IPS DF 4.7 (cell line): ENCODE measurements at regions not wholly inside any gene's neighbourhood (a gene's known extent, or its start where the extent isn't known, plus 50 kb on each side); places are given as distances from the start of the nearest gene placed in this dataset.

Source experiments
- DNase-seq: peaks from one replicate; pipeline ENCODE4 v3.0.0-alpha.2; 2013; ENCODE audit warnings: low spot score; ENCODE audit errors: extremely low read depth

DNA sequence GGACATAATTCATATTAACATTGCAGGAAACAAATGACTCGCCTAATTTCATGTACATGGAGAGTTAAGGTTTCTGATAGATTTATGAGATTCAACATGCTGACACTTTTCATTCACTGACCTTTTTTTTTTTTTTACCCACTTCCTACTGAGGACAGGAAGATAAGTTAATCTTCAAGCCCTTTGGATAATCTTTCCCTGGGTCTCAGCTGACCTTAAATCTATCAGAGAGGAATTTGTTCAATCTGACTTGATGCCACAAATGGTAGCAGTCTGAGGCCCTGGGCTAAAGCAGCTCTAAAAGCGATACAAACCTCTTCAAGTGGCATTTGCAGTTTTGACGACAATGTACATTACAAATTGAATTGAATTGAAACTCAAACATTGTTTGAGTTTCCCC lies 493.3 kb upstream of the SORCS1 start:
- DNase-seq, result no peak

DNA sequence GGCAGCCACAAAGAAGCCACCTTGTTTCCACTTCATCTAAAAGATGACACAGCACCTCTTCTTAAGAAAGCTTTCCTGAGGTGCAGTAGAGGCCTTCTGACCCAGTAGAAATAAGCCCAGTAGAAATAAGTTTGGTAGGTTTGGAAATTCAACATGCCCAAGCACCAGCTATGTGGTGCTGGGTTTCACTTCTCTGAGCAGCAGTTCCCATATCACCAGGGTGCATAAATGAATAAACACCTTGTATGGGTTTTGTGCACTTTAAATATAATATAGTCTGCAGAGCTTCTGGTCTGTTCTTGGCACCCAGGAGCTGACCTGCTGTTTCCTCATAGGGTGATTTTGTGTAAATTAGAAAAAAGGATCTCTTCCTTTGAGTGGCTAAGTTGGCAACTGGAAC lies 492.4 kb upstream of the SORCS1 start:
- no peak for DNase-seq

DNA sequence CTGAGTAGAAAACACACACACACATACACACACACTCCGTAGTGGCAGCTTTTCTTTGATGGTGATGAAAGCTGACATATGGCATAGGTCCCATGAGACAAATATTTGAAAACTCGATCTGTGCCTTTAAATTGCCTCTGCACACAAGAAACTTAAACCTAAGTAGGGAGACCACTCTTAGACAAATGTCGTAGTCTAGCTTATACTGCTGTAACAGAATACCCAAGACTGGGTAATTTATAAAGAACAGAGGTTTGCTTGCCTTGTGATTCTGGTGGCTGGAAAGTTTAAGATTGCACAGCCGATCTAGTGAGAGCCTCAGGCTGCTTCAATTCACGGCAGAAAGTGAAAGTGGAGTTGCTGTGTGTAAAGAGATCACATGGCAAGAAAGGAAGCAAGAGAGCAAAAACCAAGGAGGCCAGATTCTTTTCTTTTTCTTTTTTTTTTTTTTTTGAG lies 489.4 kb upstream of the SORCS1 start:
- DNase-seq, result no peak

DNA sequence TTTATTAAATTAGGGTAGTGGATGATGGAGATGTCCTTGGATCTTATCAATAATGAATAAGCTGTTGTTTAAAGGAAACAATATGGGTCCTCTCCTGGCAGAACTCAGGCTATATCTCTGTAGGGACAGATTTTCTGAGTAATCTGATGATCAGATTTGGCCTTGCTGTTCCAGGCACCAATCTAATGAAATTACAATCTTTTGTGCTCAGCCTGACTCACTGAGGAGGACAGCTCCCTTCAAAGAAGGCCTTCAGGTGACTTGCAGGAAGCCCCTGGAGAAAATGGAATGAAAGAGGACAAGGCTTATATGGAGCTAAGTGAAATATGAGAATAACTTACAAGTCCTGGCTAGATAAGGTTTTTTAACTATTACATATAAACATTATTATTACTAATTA lies 486.4 kb upstream of the SORCS1 start:
- no peak for DNase-seq

DNA sequence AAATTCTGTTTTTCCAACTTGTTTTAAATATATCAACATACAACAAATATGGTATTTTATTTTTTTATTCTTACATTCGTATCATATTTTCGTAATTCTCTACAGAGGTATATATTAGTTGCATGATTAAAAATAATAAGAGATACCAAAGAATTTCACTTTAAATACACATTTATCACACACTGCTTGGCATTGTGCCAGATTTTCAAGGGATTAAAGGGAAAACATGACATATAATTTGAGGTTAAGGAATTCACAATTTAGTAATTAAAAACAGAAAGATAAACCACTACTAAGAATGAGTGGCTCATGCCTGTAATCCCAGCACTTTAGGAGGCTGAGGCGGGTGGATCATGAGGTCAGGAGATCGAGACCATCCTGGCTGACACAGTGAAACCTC lies 484.7 kb upstream of the SORCS1 start:
- no peak for DNase-seq

DNA sequence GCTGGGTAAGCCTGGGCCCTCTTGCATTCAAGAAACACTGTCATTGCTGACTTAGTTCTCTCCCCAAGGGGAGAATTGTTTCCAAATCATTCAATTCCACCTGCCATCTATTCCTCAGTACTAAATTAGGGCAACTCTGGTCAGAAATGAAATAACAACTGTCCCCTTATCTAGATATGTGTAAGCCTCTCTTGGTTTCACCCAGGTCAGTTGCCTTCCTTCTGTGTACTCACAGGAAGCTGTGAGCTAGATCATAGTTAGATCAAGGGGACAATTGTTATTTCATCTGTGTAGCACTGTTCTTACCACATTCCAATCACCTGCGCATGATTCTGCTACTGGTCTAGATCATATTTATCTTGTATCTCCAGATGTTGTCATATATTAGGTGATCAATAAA lies 483.0 kb upstream of the SORCS1 start:
- DNase-seq, result no peak

DNA sequence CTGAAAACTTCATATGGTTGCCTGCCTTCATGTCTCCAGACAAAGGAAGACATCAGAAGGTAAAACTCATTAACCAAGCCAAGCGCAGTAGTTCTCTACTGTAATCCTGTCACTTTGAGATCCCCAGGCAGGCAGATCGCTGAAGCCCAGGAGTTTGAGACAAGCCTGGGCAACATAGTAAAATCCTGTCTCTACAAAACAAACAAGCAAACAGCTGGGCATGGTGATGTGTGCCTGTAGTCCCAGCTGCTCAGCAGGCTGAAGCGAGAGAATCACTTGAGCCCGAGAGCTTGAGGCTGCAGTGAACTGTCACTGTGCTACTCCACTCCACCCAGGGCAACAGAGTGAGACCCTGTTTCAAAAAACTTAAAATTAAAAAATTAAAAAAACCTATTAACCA lies 467.4 kb upstream of the SORCS1 start:
- DNase-seq, result no peak

DNA sequence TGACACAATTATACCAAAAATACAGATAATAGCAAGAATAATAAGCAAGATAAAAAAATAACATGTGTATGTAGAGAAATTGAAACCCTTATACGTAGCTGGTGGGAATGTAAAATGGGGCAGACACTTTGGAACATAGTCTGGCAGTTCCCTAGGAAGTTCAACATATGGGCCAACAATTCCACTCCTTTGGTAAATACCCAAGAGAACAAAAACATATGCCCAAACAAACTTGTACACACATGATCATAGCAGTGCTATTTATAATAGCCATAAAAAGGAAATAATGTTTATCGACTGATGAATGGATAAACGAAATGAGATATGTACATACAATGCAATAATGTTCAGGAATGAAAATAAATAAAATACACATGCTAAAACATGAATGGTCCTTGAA lies 462.4 kb upstream of the SORCS1 start:
- no peak for DNase-seq

DNA sequence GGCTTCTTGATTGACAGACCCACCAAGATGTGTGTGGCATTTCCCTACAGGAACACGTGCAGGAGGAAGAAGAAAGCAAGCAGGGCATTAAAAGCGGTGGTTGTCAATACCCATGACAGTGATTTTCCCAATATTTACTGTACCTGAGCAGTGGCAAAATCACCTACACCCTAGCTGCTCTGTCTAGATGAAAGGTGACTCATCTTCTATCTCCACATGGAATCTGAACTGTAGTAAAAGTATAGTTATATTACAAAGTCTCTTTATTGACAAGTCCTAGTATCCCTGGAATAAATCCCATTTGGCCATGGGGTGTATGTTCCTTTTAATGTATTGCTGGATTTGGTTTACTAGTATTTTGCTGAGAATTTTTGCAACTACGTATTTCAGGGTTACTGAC lies 458.8 kb upstream of the SORCS1 start:
- DNase-seq, result no peak

DNA sequence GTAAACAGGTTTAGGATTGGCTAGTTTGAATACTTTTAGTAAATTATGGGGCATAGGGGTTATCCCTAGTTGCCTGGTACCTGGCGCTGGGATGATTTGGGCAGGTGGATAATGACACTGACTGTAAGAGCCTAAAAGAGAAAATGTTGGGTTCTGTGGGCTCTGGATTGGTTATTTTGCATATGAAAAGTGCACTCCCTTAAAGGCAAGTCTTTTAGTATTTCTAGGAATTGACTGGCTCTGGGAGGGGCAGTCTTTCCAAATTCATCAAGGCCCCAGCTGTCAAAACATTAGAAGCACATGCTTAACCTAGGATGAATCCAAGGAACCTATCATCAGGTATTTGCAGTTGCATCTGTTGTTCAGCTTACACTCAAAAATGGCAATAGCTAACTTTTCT lies 454.6 kb upstream of the SORCS1 start:
- DNase-seq, result no peak

DNA sequence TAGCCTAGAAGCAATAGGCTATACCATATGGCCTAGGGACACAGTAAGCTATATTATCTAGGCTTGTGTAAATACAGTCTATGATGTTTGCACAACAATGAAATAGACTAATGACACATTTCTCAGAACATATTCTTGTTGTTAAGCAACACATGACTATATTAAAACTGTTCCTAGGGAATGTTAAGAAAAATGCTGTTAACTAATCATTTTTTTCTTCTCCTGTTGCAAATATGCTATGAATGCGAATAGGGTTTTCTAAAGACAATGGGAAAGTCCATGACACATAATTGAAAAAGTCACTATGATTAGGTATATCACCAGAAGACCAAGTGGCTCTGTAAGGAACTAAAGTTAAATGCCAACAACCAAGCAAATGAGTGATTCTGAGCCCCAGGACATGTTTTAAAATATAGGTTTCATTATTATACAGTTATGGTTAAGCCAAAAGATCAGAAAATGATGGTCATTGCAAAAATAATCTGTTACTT lies 454.0 kb upstream of the SORCS1 start:
- no peak for DNase-seq

DNA sequence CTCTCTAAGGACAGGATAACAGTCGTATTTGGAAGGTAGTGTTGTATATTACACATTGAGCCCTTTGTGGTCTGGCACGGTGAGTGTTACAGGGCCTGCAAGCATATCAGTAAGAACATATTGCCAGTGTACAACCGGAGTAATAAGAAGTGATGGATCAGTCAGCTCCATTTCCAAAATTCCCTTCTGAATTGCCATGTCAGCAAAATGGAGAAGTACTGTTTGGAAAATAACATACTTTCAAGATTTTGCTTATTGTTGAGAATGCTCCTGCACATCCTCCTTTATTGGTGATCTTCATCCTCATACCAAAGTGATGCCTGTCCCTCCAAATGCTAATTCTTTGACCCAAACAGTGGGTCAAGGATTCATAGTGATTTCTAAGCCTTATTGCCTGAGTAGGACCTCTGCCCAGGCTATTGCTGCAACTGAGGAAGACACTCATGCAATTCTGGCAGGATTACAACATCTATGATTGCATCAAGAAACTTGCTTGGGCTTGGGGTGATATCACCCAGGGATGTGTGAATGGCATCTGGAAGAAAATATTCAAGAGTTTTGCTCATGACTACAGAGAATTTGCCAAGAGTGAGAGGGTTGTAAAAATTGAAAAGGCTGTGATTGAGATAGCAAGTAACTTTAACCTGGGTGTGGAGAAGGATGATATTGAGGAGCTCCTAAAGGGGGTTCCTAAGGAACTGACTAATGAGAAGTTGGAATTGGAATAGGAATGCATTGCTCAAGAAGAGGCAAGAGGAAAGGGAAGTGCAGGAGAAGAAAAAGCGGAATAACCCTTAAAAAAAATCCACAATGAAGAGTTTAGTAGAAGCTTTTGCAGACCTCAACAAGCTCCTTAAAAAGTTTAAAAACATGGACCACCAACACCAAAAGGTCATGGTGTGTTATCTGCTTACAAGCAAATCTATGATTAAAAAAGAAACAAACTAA lies 452.2 kb upstream of the SORCS1 start:
- DNase-seq, result no peak

DNA sequence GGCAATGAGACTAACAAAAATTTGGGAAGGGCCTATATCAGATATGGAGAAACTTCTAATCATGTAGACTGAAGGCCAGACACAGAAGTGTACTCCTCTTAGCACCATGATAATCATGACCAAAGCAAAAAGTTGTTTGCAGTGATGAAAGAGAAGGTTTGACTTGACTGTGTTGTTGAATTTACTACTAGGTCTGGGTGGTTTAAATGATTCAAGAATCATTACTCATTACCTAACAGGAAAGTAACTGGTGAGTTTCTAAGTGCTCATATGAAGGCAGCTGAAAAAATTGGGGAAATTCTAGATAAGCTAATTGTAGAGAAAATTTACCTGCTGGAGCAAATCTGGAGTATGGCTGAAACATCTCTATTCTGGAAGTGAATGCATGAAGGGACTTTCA lies 451.5 kb upstream of the SORCS1 start:
- no peak for DNase-seq

DNA sequence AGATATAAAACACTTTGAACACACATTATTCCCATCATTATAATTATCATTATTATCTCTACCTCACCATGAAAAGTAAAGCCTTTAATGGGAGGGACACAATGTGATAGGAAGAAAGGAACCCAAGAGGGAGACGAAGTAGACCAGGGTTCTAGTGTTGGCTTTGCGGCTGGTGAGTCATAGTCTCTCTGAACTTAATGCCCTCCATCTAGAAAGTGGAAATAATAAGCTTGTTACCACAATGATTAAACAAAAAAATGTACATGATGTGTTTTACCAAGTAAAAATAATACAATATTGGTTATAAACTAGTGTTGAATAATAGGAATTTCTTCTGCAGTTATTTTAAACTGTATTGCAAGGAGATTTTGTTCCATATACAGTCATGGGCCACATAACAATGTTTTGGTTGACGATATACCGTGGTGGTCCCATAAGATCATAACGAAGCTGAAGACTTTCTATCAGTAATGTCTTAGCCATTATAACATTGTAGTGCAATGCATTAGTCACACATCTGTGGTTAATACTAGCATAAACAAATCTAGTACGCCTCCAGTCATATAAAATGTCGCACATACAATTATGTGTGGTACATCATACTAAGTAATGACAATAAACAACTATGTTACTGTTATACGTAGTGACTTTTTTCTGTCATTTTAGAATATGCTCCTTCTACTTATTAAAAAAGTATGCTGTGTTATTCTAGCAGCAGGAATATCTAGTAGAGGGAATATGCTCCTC lies 450.6 kb upstream of the SORCS1 start:
- no peak for DNase-seq

DNA sequence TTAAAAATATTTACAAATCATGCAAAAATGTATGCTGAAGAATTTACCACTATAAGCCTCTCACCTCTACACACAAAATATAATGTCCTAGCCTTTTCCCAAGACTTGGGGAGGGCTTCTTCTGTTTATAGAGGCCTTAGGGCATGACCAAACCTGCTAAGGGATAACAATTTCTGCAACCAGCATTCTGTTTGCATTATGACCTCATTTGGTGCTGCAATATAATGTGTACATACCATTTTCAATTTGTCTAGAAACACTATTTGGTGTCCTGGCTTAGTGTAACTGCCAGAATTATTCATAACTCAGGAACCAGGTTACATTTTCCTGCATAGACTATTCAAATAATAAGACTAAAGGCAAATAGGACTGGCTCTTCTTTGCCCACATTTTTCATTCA lies 446.6 kb upstream of the SORCS1 start:
- no peak for DNase-seq

DNA sequence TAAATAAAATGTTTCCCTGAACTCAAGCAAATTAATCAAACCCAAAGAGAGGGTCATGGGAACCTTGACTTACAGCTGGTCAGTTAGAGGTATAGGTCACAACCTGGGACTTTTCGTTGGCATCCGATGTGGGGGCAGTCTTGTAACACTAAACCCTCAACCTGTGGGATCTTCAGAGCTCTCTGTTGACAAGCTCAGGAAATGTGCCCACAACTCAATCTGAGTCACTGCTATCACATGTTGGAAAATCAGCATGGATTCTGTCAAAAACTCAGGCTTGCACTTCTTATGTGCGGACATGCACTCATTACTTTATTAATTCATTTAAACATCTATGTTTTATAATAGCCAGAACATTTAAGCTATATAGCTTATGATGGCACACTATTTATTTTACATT lies 424.6 kb upstream of the SORCS1 start:
- DNase-seq, result no peak

DNA sequence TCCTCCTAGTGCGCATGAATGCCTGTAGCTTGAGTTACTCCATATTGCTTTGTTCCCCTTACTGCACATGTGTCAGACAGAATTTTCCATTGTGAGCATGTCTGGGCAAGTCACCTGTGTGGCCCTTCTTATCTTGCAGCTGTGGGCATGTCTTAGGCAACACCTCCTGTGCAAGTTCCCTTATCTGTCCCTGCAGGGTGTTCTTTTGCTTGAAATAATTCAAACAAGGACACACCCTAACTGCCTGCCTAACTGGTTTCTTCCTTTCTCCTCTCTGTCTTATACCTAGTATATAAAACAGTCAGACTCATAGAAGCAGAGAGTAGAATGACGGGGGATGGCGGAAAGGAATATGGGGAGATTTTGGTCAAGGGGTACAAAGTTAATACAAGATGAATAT lies 421.1 kb upstream of the SORCS1 start:
- DNase-seq, result no peak

DNA sequence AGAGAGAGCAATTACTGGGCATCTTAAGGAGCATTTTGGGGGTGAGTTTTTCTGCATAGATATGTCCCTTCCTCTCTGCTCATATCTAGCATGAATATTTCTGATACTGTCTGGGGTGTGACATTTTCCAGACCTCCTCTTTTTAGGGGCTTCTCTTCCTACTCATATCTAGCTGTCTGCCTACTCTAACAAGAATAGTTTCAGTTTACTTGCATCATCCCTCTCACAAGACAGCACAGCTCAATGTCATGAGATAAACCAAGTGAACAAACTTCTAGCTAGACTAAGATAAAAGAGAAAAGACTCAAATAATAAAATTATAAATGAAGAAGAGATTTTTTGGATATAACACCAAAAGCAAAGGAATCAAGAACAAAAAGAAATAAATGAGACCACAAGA lies 419.5 kb upstream of the SORCS1 start:
- no peak for DNase-seq

DNA sequence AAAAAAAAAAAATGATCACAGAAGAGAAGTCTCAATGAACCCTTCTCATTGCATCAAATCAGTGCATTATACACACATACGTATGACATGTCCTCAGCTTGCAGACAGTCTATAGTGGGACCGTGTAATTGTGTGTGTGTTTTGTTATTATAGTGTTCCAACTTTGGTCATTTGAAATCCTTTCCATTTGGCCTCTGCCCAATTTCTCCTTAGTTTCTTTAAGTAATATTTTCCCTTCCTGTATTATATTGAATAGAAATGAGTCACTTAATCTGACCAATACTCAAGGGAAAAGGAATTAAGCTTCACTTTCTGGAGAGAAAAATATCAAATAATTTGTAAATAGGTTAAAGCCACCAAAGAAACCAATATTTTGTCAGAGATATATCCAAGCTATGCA lies 415.5 kb upstream of the SORCS1 start:
- no peak for DNase-seq

DNA sequence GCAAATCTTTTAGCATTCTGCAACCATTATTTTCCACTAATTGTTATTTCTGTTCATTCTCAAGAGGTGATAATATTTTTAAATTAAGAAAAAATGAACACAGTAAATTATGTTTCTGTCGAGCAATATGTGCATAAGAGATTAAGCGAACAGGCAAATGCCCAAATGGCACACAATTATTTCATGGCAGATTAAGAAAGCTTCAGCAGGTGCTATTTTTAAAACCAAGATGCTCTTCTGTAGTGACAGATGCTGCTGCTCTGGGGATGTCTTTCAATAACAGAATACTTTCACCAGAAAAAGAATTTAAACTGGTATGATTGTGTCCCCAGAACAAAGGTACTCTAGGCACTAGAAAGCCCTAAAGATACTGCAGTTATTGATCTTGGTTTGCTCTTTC lies 412.7 kb upstream of the SORCS1 start:
- no peak for DNase-seq

DNA sequence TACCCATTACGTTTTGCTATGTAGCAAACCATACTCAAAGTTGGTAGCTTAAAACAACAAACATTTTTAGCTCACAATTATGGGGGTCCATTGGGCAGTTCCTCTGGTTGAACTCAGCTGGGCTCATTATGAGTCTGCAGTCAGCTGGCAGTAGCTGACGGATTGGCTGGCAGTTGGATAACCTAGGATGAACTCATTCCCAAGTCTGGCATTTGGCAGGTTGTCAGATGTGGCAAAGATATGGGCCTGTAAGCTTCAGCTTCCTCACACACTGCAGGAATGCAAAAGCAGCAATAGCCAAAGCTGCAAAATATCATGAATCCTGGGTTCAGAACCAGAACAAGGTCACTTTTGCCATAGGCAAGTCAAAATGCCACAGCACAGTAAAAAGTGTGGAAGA lies 412.2 kb upstream of the SORCS1 start:
- no peak for DNase-seq

DNA sequence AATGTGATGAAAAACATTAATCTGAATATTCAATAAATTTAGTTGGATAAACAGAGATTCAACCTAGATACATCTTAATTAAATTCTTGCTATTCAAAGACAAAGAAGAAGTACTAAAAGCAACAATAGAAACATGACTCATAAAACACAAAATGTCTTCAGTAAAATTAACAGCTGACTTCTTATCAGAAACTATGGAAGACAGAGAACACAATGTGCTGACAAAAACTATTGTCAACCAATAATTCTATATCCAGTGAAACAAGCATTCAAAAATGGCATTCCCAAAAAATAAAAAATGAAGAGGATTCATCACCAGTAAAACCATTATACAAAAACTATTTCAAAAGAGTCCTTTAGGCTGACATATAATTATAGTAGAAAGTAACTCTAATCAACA lies 400.5 kb upstream of the SORCS1 start:
- DNase-seq, result no peak
